ENCODE measurements at regions not wholly inside any gene's neighbourhood (a gene's known extent, or its start where the extent isn't known, plus 50 kb on each side); places are given as distances from the start of the nearest gene placed in this dataset.

- TF ChIP-seq RAD21 (IDR thresholded peaks at IDR 0.05; ENCODE audit: low read depth) (no peak), TAF1 (IDR thresholded peaks at IDR 0.05; ENCODE audit: low read depth) (no peak)
These were observed 228.2 kb upstream of the ZC3H12C start for GRCh38 chr11:109864834-109865547.

Data from Ishikawa (cell line).